B cell (primary cell): ENCODE measurements at regions not wholly inside any gene's neighbourhood (a gene's known extent, or its start where the extent isn't known, plus 50 kb on each side); places are given as distances from the start of the nearest gene placed in this dataset.

ENCODE experiments used
- ATAC-seq: fragments of 200-7000 bp; cut with Tn5 transposase; one replicate; pipeline ENCODE4 v1.10.0; 2021; ENCODE audit warnings: low read depth, mild to moderate bottlenecking, moderate number of reproducible peaks, moderate library complexity
- CTCF ChIA-PET: fragments of 350-600 bp; sonication (Branson Sonifier 250); formaldehyde crosslinking; loops from one replicate; lab custom pipeline; 2021; ENCODE audit warnings: antibody characterized with exemption, inconsistent platforms; lab: Charles Lee
- POLR2A ChIA-PET: fragments of 350-600 bp; sonication (Branson Sonifier 250); formaldehyde crosslinking; loops from one replicate; lab custom pipeline; 2021; ENCODE audit warnings: antibody characterized with exemption; lab: Charles Lee
- DNase-seq: peaks from one replicate; pipeline ENCODE4 v3.0.0; 2013
- H2AFZ ChIP-seq: 2 replicates; pipeline ENCODE4 v1.6.1; 2012; ENCODE audit warnings: mild to moderate bottlenecking, low read depth, low read length; ENCODE audit not compliant: insufficient read depth, poor library complexity, severe bottlenecking
- H3K27ac ChIP-seq, 2 donors: 1 replicate in 1 of 2; 2 replicates in 1 of 2; pipeline ENCODE4 v1.5.1; 2012 to 2013; ENCODE audit warnings: low read length in 2 of 2, mild to moderate bottlenecking in 2 of 2, moderate library complexity in 1 of 2
- H3K27me3 ChIP-seq, 4 experiments: fragments of 200-600 bp in 1 of 4; sonication (generic) in 1 of 4; replicated peaks in 1 of 4; 1 replicate in 2 of 4; 2 replicates in 2 of 4; pipeline versions ENCODE4 v1.6.1 to v1.7.0; 2013 to 2016; ENCODE audit warnings: low read length in 3 of 4, mild to moderate bottlenecking in 2 of 4, mixed read lengths in 1 of 4, moderate library complexity in 1 of 4; ENCODE audit not compliant: insufficient read depth in 4 of 4, control insufficient read depth in 3 of 4; ENCODE audit errors: control extremely low read depth in 1 of 4
- H3K36me3 ChIP-seq, 2 experiments: replicated peaks in 1 of 2; 1 replicate in 1 of 2; 2 replicates in 1 of 2; pipeline versions ENCODE4 v1.6.1 to v1.7.1; 2013; ENCODE audit warnings: low read length in 1 of 2; ENCODE audit not compliant: insufficient read depth in 2 of 2, control insufficient read depth in 1 of 2; ENCODE audit errors: control extremely low read depth in 1 of 2, extremely low read depth in 1 of 2
- H3K4me1 ChIP-seq, 2 donors: fragments of 200-600 bp in 1 of 2; sonication (generic) in 1 of 2; 1 replicate in 1 of 2; 2 replicates in 1 of 2; pipeline versions ENCODE4 v1.5.1 to v1.6.1; 2013 to 2017; ENCODE audit warnings: low read length in 2 of 2; ENCODE audit not compliant: control insufficient read depth in 2 of 2, insufficient read depth in 2 of 2
- H3K4me2 ChIP-seq: replicated peaks from 2 replicates; pipeline ENCODE3; 2012; ENCODE audit warnings: mild to moderate bottlenecking, low read depth, low read length; ENCODE audit not compliant: poor library complexity, severe bottlenecking
- H3K4me3 ChIP-seq, 5 experiments: fragments of 200-600 bp in 1 of 5; sonication (generic) in 1 of 5; 1 replicate in 3 of 5; 2 replicates in 2 of 5; pipeline versions ENCODE4 v1.5.1 to v1.7.0; 2011 to 2016; ENCODE audit warnings: low read length in 4 of 5, mild to moderate bottlenecking in 4 of 5, low read depth in 2 of 5, control low read depth in 1 of 5, moderate library complexity in 1 of 5; ENCODE audit not compliant: insufficient read depth in 1 of 5; ENCODE audit errors: control extremely low read depth in 1 of 5, extremely low read depth in 1 of 5
- H3K79me2 ChIP-seq: fragments of 200-600 bp; sonication (generic); one replicate; pipeline ENCODE4 v1.6.0; 2016; ENCODE audit warnings: low read length; ENCODE audit not compliant: control insufficient read depth, insufficient read depth
- H3K9ac ChIP-seq: fragments of 200-600 bp; sonication (generic); 2 replicates; pipeline ENCODE4 v1.6.1; 2017; ENCODE audit warnings: mild to moderate bottlenecking, low read length, moderate library complexity
- H3K9me3 ChIP-seq, 3 donors: one replicate each; pipeline versions ENCODE4 v1.6.1 to v1.7.1; 2013; ENCODE audit warnings: low read length in 2 of 3; ENCODE audit not compliant: control insufficient read depth in 2 of 3, insufficient read depth in 1 of 3; ENCODE audit errors: control extremely low read depth in 1 of 3
- H4K20me1 ChIP-seq: 2 replicates; pipeline ENCODE4 v1.6.0; 2012; ENCODE audit warnings: mild to moderate bottlenecking, low read length; ENCODE audit not compliant: insufficient read depth, control insufficient read depth, poor library complexity, severe bottlenecking
- H3K27ac Mint-ChIP-seq: one replicate; pipeline ENCODE4 v1.8.0; 2021; ENCODE audit warnings: mixed read lengths
- H3K27me3 Mint-ChIP-seq: one replicate; pipeline ENCODE4 v1.8.0; 2021; ENCODE audit warnings: mixed read lengths
- H3K4me1 Mint-ChIP-seq: one replicate; pipeline ENCODE4 v1.8.0; 2021; ENCODE audit warnings: mixed read lengths
- H3K4me3 Mint-ChIP-seq: one replicate; pipeline ENCODE4 v1.8.0; 2021; ENCODE audit warnings: mixed read lengths
- H3K9me3 Mint-ChIP-seq: one replicate; pipeline ENCODE4 v1.8.0; 2022; ENCODE audit warnings: mixed read lengths; ENCODE audit not compliant: insufficient read depth
- EZH2 ChIP-seq: IDR thresholded peaks from 2 replicates; pipeline ENCODE4 v1.6.1; 2012; ENCODE audit warnings: borderline replicate concordance, low read depth, mild to moderate bottlenecking, moderate library complexity, low read length; ENCODE audit not compliant: insufficient read depth, poor library complexity, severe bottlenecking
- WGBS: methylation state at CpG from one replicate; pipeline ENCODE4 v1.1.5; 2013; ENCODE audit warnings: missing lambda C conversion rate; ENCODE audit not compliant: insufficient coverage; 5-methylcytosine and 5-hydroxymethylcytosine counted together
- intact Hi-C: fragments of 100-400 bp; cut with micrococcal nuclease; formaldehyde crosslinking; loops from one replicate; pipeline ENCODE4 v1.10.0; 2022
- TF ChIP-seq, protein P1 (sequence below): fragments of 200-600 bp; IDR thresholded peaks from one replicate; pipeline ENCODE4 v1.8.0; 2022; ENCODE audit warnings: antibody characterized with exemption, mild to moderate bottlenecking

- ATAC-seq = no peak
- DNase-seq = no peak
- ChIA-PET CTCF (no interaction called here), POLR2A (no interaction called here)
- peaks cover 0 to 12% (median 1%) of the 10 kb centered on the region in 4 experiments for H3K27me3 ChIP-seq
- Mint-ChIP-seq H3K4me3 (no peak overlapping the region), H3K27me3 (peaks cover 30% of the 10 kb centered on the region), H3K9me3 (no peaks in the 10 kb centered on the region), H3K27ac (no peak overlapping the region), H3K4me1 (no peaks in the 10 kb centered on the region)
- H3K4me3 ChIP-seq = no peak overlapping the region
- intact Hi-C loops = no loop called here
- TF ChIP-seq, protein P1, sequence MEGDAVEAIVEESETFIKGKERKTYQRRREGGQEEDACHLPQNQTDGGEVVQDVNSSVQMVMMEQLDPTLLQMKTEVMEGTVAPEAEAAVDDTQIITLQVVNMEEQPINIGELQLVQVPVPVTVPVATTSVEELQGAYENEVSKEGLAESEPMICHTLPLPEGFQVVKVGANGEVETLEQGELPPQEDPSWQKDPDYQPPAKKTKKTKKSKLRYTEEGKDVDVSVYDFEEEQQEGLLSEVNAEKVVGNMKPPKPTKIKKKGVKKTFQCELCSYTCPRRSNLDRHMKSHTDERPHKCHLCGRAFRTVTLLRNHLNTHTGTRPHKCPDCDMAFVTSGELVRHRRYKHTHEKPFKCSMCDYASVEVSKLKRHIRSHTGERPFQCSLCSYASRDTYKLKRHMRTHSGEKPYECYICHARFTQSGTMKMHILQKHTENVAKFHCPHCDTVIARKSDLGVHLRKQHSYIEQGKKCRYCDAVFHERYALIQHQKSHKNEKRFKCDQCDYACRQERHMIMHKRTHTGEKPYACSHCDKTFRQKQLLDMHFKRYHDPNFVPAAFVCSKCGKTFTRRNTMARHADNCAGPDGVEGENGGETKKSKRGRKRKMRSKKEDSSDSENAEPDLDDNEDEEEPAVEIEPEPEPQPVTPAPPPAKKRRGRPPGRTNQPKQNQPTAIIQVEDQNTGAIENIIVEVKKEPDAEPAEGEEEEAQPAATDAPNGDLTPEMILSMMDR = no peak
- no peak for TF ChIP-seq EZH2
- H3K36me3 ChIP-seq = no peaks in the 10 kb centered on the region
- H3K9me3 ChIP-seq = peaks cover 0 to 16% (median 0%) of the 10 kb centered on the region in 3 donors
- H4K20me1 ChIP-seq = no peaks in the 10 kb centered on the region
- H3K4me1 ChIP-seq = no peaks in the 10 kb centered on the region
- H3K4me2 ChIP-seq = no peak overlapping the region
- no peak overlapping the region for H3K27ac ChIP-seq
- H3K79me2 ChIP-seq = no peaks in the 10 kb centered on the region
- 92% methylated on average over 2 of the region's 2 CpGs for WGBS
- H3K9ac ChIP-seq = no peak overlapping the region
- H2AFZ ChIP-seq = no peak overlapping the region
Observed at GRCh38 chr16:86225905-86226371, 284.4 kb upstream of the FOXF1 start.

DNA sequence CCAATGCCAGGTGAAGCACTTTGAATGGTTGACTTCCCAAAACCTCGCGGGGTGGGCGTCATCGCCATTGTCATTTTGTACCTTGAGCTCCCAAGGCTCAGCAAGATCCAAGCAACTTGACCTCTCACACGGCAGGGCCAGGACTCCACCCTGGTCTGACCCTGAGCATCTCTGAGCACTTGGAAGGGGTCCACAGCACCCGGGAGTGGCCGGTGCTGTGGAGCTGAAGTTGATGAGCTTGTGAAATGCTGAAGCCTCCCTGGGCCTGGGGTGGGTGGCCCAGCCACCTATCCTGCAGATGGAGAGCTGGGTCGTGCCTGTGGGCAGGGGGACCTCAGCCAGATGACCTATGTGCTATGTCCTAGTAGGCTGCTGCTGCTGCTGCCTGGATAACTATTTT, 283.3 kb upstream of the FOXF1 start:
- 93% methylated on average over 8 of the region's 8 CpGs for WGBS
- Mint-ChIP-seq H3K27ac (no peak overlapping the region), H3K9me3 (no peaks in the 10 kb centered on the region), H3K4me3 (no peak overlapping the region), H3K4me1 (no peaks in the 10 kb centered on the region), H3K27me3 (peaks cover 24% of the 10 kb centered on the region)
- Histone ChIP-seq H4K20me1 (no peaks in the 10 kb centered on the region), H3K79me2 (no peaks in the 10 kb centered on the region), H3K27me3 (peaks cover 0 to 6% (median under 1%) of the 10 kb centered on the region in 4 experiments), H3K4me2 (no peak overlapping the region), H3K4me1 (no peaks in the 10 kb centered on the region), H3K4me3 (no peak overlapping the region), H3K36me3 (no peaks in the 10 kb centered on the region), H3K9ac (no peak overlapping the region), H3K9me3 (peaks cover 0 to 16% (median 0%) of the 10 kb centered on the region in 3 donors), H2AFZ (no peak overlapping the region), H3K27ac (no peak overlapping the region)
- no peak for ATAC-seq
- ChIA-PET CTCF (no interaction called here), POLR2A (no interaction called here)
- intact Hi-C loops = no loop called here
- DNase-seq = no peak
- TF ChIP-seq, protein P1 = no peak
- TF ChIP-seq EZH2 = no peak
